GM13976 (cell line): ENCODE measurements at regions not wholly inside any gene's neighbourhood (a gene's known extent, or its start where the extent isn't known, plus 50 kb on each side); places are given as distances from the start of the nearest gene placed in this dataset.

ENCODE experiments used
- DNase-seq: peaks from one replicate; pipeline ENCODE4 v3.0.0; 2012; ENCODE audit warnings: low spot score
- in situ Hi-C: fragments of 300-500 bp; cut with MboI; formaldehyde crosslinking; loops from one replicate; pipeline ENCODE4 v1.12.0; 2022; ENCODE audit warnings: low sequenced_read_pairs, mixed read lengths, inconsistent platforms; ENCODE audit not compliant: unreplicated experiment
- TF ChIP-seq, protein P1 (sequence below): IDR thresholded peaks from 2 replicates; pipeline ENCODE4 v1.5.1; 2012; ENCODE audit warnings: borderline replicate concordance, mild to moderate bottlenecking; ENCODE audit not compliant: insufficient read depth; ENCODE audit errors: extremely low read depth, missing control alignments, control extremely low read depth

DNA sequence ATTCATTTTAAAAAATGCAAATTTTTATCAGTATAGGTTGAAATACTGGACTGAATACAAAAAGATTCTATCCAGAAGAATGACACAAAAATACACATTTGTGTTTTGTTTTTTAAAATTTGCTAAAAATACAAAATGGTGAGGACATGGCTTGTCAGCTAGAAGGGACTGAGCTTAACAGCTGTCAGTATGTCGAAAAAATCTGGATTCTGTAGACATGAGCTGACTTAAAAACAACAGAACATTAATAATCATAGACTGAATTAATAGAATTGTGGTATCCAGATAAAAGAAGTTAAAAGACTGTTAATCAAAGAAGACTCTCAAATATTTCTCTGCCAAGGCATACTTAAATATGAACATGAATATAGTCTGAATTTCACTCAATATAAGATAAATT, 244.9 kb upstream of the CBLB start:
- no peak for DNase-seq
- TF ChIP-seq, protein P1, sequence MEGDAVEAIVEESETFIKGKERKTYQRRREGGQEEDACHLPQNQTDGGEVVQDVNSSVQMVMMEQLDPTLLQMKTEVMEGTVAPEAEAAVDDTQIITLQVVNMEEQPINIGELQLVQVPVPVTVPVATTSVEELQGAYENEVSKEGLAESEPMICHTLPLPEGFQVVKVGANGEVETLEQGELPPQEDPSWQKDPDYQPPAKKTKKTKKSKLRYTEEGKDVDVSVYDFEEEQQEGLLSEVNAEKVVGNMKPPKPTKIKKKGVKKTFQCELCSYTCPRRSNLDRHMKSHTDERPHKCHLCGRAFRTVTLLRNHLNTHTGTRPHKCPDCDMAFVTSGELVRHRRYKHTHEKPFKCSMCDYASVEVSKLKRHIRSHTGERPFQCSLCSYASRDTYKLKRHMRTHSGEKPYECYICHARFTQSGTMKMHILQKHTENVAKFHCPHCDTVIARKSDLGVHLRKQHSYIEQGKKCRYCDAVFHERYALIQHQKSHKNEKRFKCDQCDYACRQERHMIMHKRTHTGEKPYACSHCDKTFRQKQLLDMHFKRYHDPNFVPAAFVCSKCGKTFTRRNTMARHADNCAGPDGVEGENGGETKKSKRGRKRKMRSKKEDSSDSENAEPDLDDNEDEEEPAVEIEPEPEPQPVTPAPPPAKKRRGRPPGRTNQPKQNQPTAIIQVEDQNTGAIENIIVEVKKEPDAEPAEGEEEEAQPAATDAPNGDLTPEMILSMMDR: no peak
- in situ Hi-C loops: no loop called here

DNA sequence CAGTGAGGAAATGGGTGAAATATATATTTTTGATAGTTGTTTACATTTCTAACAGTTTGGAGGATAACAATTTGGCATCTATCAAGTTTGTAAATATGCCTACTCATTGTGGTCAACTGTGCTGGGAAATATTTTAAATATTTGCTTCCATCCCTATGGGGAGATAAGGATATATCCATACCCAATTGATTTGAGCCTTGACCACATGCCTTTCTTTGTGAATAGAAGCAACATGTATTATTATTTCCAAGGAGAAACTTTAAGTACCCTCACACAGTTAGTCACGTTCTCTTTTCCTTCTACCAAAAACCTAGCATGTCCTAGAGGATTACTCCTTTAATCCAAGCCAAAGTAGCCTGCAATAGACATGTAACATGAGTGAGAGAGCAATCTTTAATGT, 245.4 kb upstream of the CBLB start:
- DNase-seq: no peak
- TF ChIP-seq, protein P1: no peak
- in situ Hi-C loops: no loop called here

DNA sequence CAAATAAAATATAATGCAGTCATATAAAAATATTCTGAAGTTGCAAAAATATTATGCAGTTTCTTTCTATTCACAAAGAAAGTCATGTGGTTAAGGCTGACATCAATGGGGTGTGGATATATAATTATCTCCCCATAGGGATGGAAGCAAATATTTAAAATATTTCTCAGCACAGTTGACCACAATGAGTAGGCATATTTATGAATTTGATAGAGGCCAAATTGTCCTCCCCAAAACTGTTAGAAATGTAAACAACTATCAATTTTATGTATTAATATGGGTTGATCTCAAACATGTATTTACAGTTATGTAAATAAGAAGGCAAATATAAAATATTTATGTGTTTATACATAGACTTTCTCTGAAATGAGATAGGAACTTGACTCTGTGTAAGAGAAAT, 246.0 kb upstream of the CBLB start:
- TF ChIP-seq, protein P1: no peak
- in situ Hi-C loops: no loop called here
- no peak for DNase-seq

DNA sequence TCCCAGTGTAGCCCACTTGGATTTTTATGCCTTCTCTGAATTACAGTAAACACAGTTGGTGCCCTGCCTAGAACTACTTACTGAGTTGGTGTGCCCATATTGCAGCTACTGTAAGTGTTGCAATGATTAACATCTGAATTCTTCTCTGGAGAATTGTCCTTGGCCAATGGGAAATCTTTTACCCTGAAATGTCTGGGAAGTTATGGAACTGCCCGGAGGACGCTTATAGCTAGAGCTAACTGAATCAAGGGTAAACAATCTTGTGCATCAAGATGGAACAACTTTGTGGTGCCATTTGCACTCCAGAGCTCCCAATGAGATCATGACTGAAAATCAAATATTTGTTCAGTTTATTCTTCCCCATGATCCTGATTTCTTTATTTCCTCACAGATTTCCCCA, 246.7 kb upstream of the CBLB start:
- in situ Hi-C loops: no loop called here
- TF ChIP-seq, protein P1: no peak
- no peak for DNase-seq

DNA sequence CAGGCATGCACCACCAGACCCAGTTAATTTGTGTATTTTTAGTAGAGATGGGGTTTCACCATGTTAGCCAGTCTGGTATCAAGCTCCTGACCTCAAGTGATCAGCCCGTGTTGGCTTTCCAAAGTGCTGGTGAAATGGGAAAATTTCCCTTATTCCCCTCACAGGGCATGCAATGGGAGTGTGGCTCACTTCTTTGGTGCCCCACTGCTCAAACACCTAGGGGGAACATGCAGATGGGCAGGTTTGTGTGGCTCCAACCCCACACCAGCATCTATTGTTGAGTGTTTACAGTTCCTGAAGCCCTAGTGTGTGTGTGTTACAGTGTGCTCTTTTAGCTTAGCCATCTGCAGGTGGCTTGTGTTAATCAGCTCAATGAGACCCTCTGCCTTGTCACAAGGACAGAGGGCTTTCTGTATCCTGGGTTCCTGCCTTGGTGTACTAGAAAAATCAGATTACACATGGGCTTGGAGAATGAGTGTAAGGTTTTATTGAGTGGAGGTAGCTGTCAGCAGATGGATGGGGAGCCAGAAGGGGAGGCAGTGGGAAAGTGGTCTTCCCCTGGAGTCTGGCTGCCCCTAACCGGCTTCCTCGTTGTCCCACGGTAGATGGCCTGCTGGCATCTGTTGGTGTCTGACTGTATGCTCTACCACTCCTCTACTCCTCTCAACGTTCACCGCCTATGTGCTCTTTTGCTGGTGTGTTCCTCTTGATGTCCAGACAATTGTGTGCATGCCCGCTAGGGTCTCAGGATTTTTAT, 248.1 kb upstream of the CBLB start:
- in situ Hi-C loops: no loop called here
- TF ChIP-seq, protein P1: no peak
- DNase-seq: no peak

DNA sequence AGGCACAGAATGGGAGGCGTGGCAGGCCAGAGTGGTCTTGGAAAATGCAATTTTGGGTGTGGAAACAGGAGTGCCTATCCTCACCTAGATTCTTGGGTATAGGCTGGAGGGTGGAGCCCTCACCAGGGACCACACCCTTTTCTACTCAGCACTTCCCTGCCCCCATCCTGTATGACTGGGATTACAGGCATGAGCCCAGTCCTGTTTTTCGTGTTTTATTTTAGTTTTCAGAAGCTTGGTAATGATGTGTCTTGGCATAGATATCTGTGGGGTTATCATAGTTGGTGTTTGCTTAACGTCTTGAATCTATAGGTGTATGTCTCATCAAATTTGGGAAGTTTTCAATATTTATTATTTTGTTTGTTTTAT, 248.7 kb upstream of the CBLB start:
- in situ Hi-C loops: no loop called here
- TF ChIP-seq, protein P1: no peak
- DNase-seq: no peak
